K562 (cell line): ENCODE measurements at regions not wholly inside any gene's neighbourhood (a gene's known extent, or its start where the extent isn't known, plus 50 kb on each side); places are given as distances from the start of the nearest gene placed in this dataset.

Experiments
- ATAC-seq: fragments of 200-7000 bp; cut with Tn5 transposase; 3 replicates; pipeline ENCODE4 v1.9.1; 2020; ENCODE audit warnings: moderate library complexity
- BruUV-seq: library from RNA; stranded (reverse); fragments of 400-500 nt; replicated peaks from 2 replicates; lab custom pipeline; 2021; lab: Mats Ljungman, UMichigan
- CTCF ChIA-PET: fragments of 300-600 bp; formaldehyde crosslinking; extraction: SDS; loops from one replicate; lab custom pipeline; 2021; ENCODE audit warnings: low intra/inter-chr PET ratio; lab: Yijun Ruan, JAX
- POLR2A ChIA-PET: fragments of 300-600, 350-650 bp; sonication (Branson Sonifier 250); formaldehyde crosslinking; extraction: SDS; loops from one replicate; lab custom pipeline; 2021; ENCODE audit warnings: antibody characterized with exemption, inconsistent platforms; lab: Yijun Ruan, JAX
- DNase-seq, 4 experiments: peaks; one replicate each; pipeline versions ENCODE4 v3.0.0 to v3.0.0-alpha.2; 2011 to 2018; ENCODE audit warnings: low spot score in 3 of 4, mixed read lengths in 3 of 4; ENCODE audit errors: extremely low read depth in 1 of 4
- FAIRE-seq: peaks from 2 replicates; lab custom pipeline; 2011; peaks lifted over from hg19 to GRCh38; lab: Jason Lieb, UNC
- H2AFZ ChIP-seq: 2 replicates; pipeline ENCODE4 v1.6.0; 2011; ENCODE audit warnings: low read depth, low read length, control low read depth, inconsistent platforms
- H3K27ac ChIP-seq: fragments of 200-600 bp; 3 replicates; pipeline ENCODE4 v1.8.0; 2011; ENCODE audit warnings: low read depth, mild to moderate bottlenecking, control low read depth, inconsistent platforms, low read length, moderate library complexity, mixed read lengths; ENCODE audit errors: extremely low read depth
- H3K27me3 ChIP-seq, 2 experiments: fragments of 300-600 bp in 1 of 2; 2 replicates in 1 of 2; 3 replicates in 1 of 2; pipeline versions ENCODE4 v1.6.0 to v1.8.0; 2011; ENCODE audit warnings: inconsistent platforms in 2 of 2, low read length in 2 of 2, mild to moderate bottlenecking in 1 of 2, mixed read lengths in 1 of 2, moderate library complexity in 1 of 2; ENCODE audit not compliant: control insufficient read depth in 2 of 2, insufficient read depth in 2 of 2
- H3K36me3 ChIP-seq: fragments of 300-600 bp; 3 replicates; pipeline ENCODE4 v1.8.0; 2011; ENCODE audit warnings: mild to moderate bottlenecking, low read length, inconsistent platforms; ENCODE audit not compliant: control insufficient read depth, insufficient read depth
- H3K4me1 ChIP-seq, 2 experiments: fragments of 200-600 bp in 1 of 2; replicated peaks in 1 of 2; 2 replicates in 1 of 2; 3 replicates in 1 of 2; pipeline versions ENCODE4 v1.5.1 to v1.8.0; 2011; ENCODE audit warnings: inconsistent platforms in 2 of 2, low read length in 2 of 2, mild to moderate bottlenecking in 1 of 2, mixed read lengths in 1 of 2, moderate library complexity in 1 of 2; ENCODE audit not compliant: control insufficient read depth in 2 of 2, insufficient read depth in 2 of 2
- H3K4me2 ChIP-seq: 2 replicates; pipeline ENCODE4 v1.6.1; 2011; ENCODE audit warnings: low read length, control low read depth, inconsistent platforms, mixed read lengths; ENCODE audit not compliant: insufficient read depth
- H3K4me3 ChIP-seq: fragments of 200-600 bp; sonication (generic), shearing (Covaris generic); 2 replicates; pipeline ENCODE4 v1.5.1; 2016; ENCODE audit warnings: control low read depth, inconsistent platforms
- H3K79me2 ChIP-seq: fragments of 200-600 bp; 3 replicates; pipeline ENCODE4 v1.8.0; 2011; ENCODE audit warnings: low read length, inconsistent platforms; ENCODE audit not compliant: control insufficient read depth, insufficient read depth
- H3K9ac ChIP-seq, 2 experiments: 2 replicates each; pipeline versions ENCODE4 v1.6.0 to v1.6.1; 2011; ENCODE audit warnings: low read depth in 2 of 2, low read length in 2 of 2, control low read depth in 1 of 2, inconsistent platforms in 1 of 2, mild to moderate bottlenecking in 1 of 2, mixed read lengths in 1 of 2; ENCODE audit not compliant: insufficient read depth in 1 of 2
- H3K9me1 ChIP-seq: one replicate; pipeline ENCODE4 v1.6.0; 2011; ENCODE audit warnings: inconsistent platforms, mild to moderate bottlenecking, low read length, moderate library complexity; ENCODE audit not compliant: control insufficient read depth, insufficient read depth
- H3K9me3 ChIP-seq: replicated peaks from 2 replicates; pipeline ENCODE4 v1.5.1; 2011; ENCODE audit warnings: low read depth, low read length, inconsistent platforms; ENCODE audit not compliant: control insufficient read depth, insufficient read depth
- H4K20me1 ChIP-seq: replicated peaks from 2 replicates; pipeline ENCODE4 v1.6.1; 2011; ENCODE audit warnings: low read length, inconsistent platforms, mixed read lengths; ENCODE audit not compliant: control insufficient read depth, insufficient read depth
- ARHGAP35 ChIP-seq: fragments of 450-650 bp; IDR thresholded peaks from 2 replicates; pipeline ENCODE4 v1.6.1; 2018; ENCODE audit not compliant: partially characterized antibody
- BCL6 ChIP-seq: fragments of 250-450 bp; sonication (Bioruptor Pico); IDR thresholded peaks from 2 replicates; pipeline ENCODE4 v1.4.0; 2020
- PRMT5 ChIP-seq: sonication (generic); formaldehyde crosslinking; IDR thresholded peaks from 2 replicates; pipeline ENCODE4 v1.5.0; 2020; ENCODE audit warnings: missing genetic modification reagents
- RBM39 ChIP-seq: fragments of 200-400 bp; formaldehyde crosslinking; optimal IDR thresholded peaks from 2 replicates; pipeline ENCODE3; 2018; ENCODE audit warnings: low read depth, low read length
- RFX7 ChIP-seq: fragments of 250-450 bp; sonication (Bioruptor Pico); IDR thresholded peaks from 2 replicates; pipeline ENCODE4 v1.5.1; 2021; ENCODE audit warnings: mild to moderate bottlenecking
- SREBF2 ChIP-seq: sonication (generic); formaldehyde crosslinking; IDR thresholded peaks from 2 replicates; pipeline ENCODE4 v1.4.0; 2020; ENCODE audit warnings: mild to moderate bottlenecking, missing genetic modification reagents
- SRSF7 ChIP-seq: fragments of 200-400 bp; formaldehyde crosslinking; optimal IDR thresholded peaks from 2 replicates; pipeline ENCODE3; 2017; ENCODE audit warnings: mild to moderate bottlenecking, low read depth, low read length
- ZNF263 ChIP-seq: sonication (generic); formaldehyde crosslinking; IDR thresholded peaks from 2 replicates; pipeline ENCODE4 v1.8.0; 2022; ENCODE audit warnings: mild to moderate bottlenecking, missing genetic modification reagents, borderline replicate concordance
- WGBS: fragments of 100-300 bp; shearing (Covaris generic); methylation state at CpG from one replicate; pipeline ENCODE4 v1.1.6; 2016; ENCODE audit warnings: low coverage, mixed read lengths; ENCODE audit not compliant: insufficient coverage; ENCODE audit errors: missing lambda C conversion rate; 5-methylcytosine and 5-hydroxymethylcytosine counted together
- in situ Hi-C: fragments of 300-500 bp; cut with MboI; formaldehyde crosslinking; loops from 4 replicates; pipeline ENCODE4 v1.15.0; 2018; ENCODE audit warnings: inconsistent platforms, mixed read lengths
- intact Hi-C: fragments of 100-400 bp; cut with micrococcal nuclease; formaldehyde crosslinking; loops from 2 replicates; pipeline ENCODE4 v1.14.2; 2022
- TF ChIP-seq, protein P1 (sequence below): sonication (generic); formaldehyde crosslinking; IDR thresholded peaks from 2 replicates; pipeline ENCODE4 v1.8.1; 2023; ENCODE audit warnings: mild to moderate bottlenecking, missing genetic modification reagents
- TF ChIP-seq, protein P2 (sequence below): fragments of 250-450 bp; sonication (Bioruptor Pico); IDR thresholded peaks from 2 replicates; pipeline ENCODE4 v1.8.0; 2021; ENCODE audit warnings: mild to moderate bottlenecking, moderate library complexity
- TF ChIP-seq, protein P3 (sequence below), 2 experiments: fragments of 450-650 bp; IDR thresholded peaks; 2 replicates each; pipeline ENCODE4 v1.6.1; 2018; ENCODE audit warnings: mild to moderate bottlenecking in 2 of 2, low read depth in 1 of 2; ENCODE audit not compliant: partially characterized antibody in 2 of 2

DNA sequence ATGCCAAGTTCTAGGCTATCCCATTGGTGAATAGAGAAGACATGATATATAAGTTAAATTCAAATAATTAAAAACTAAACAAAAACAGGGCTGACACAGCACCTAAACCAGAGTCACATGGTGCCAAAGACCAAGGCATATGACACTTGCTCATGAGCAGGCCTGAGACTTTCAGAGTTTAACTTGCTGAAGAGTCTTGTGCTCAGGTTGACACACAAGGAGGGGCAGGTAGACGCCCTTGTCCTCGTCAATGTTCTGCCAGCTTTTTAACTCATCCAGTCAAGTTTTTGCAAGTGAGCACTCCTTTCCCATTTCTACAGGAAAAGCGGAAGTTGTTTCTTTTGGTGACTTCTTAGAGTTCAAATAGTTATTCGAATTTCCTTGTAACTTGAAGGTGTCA lies 289.7 kb downstream of the CYRIA start:
- no peaks in the 10 kb centered on the region for H3K9me3 ChIP-seq
- H2AFZ ChIP-seq: no peak overlapping the region
- H3K9me1 ChIP-seq: no peaks in the 10 kb centered on the region
- H3K4me1 ChIP-seq: no peaks in the 10 kb centered on the region
- no peaks in the 10 kb centered on the region for H3K79me2 ChIP-seq
- FAIRE-seq: no peak
- DNase-seq: no peak
- no peak overlapping the region for H3K9ac ChIP-seq
- 0% methylated on average over 4 of the region's 4 CpGs for WGBS
- in situ Hi-C loops (no loop called here), intact Hi-C loops (no loop called here)
- BruUV-seq: no TSS peak
- no peak for TF ChIP-seq PRMT5
- no peak for TF ChIP-seq SREBF2
- TF ChIP-seq, protein P1, sequence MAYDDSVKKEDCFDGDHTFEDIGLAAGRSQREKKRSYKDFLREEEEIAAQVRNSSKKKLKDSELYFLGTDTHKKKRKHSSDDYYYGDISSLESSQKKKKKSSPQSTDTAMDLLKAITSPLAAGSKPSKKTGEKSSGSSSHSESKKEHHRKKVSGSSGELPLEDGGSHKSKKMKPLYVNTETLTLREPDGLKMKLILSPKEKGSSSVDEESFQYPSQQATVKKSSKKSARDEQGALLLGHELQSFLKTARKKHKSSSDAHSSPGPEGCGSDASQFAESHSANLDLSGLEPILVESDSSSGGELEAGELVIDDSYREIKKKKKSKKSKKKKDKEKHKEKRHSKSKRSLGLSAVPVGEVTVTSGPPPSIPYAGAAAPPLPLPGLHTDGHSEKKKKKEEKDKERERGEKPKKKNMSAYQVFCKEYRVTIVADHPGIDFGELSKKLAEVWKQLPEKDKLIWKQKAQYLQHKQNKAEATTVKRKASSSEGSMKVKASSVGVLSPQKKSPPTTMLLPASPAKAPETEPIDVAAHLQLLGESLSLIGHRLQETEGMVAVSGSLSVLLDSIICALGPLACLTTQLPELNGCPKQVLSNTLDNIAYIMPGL (CRISPR knock-in tag): no peak
- TF ChIP-seq SRSF7: no peak
- TF ChIP-seq BCL6 (CRISPR knock-in tag): no peak
- no peak for TF ChIP-seq ZNF263
- TF ChIP-seq, protein P2, sequence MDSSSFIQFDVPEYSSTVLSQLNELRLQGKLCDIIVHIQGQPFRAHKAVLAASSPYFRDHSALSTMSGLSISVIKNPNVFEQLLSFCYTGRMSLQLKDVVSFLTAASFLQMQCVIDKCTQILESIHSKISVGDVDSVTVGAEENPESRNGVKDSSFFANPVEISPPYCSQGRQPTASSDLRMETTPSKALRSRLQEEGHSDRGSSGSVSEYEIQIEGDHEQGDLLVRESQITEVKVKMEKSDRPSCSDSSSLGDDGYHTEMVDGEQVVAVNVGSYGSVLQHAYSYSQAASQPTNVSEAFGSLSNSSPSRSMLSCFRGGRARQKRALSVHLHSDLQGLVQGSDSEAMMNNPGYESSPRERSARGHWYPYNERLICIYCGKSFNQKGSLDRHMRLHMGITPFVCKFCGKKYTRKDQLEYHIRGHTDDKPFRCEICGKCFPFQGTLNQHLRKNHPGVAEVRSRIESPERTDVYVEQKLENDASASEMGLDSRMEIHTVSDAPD (CRISPR knock-in tag): no peak
- TF ChIP-seq, protein P3, sequence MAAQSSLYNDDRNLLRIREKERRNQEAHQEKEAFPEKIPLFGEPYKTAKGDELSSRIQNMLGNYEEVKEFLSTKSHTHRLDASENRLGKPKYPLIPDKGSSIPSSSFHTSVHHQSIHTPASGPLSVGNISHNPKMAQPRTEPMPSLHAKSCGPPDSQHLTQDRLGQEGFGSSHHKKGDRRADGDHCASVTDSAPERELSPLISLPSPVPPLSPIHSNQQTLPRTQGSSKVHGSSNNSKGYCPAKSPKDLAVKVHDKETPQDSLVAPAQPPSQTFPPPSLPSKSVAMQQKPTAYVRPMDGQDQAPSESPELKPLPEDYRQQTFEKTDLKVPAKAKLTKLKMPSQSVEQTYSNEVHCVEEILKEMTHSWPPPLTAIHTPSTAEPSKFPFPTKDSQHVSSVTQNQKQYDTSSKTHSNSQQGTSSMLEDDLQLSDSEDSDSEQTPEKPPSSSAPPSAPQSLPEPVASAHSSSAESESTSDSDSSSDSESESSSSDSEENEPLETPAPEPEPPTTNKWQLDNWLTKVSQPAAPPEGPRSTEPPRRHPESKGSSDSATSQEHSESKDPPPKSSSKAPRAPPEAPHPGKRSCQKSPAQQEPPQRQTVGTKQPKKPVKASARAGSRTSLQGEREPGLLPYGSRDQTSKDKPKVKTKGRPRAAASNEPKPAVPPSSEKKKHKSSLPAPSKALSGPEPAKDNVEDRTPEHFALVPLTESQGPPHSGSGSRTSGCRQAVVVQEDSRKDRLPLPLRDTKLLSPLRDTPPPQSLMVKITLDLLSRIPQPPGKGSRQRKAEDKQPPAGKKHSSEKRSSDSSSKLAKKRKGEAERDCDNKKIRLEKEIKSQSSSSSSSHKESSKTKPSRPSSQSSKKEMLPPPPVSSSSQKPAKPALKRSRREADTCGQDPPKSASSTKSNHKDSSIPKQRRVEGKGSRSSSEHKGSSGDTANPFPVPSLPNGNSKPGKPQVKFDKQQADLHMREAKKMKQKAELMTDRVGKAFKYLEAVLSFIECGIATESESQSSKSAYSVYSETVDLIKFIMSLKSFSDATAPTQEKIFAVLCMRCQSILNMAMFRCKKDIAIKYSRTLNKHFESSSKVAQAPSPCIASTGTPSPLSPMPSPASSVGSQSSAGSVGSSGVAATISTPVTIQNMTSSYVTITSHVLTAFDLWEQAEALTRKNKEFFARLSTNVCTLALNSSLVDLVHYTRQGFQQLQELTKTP (IDR thresholded peaks at IDR 0.05; ENCODE audit: low read depth in 1 of 2, partially characterized antibody in 2 of 2): no peak
- no peak for TF ChIP-seq RBM39
- no peak for TF ChIP-seq RFX7
- no peak for TF ChIP-seq ARHGAP35
- H4K20me1 ChIP-seq: no peaks in the 10 kb centered on the region
- H3K27me3 ChIP-seq: no peaks in the 10 kb centered on the region
- no peak overlapping the region for H3K27ac ChIP-seq
- no peak for ATAC-seq
- H3K4me3 ChIP-seq: no peak overlapping the region
- POLR2A ChIA-PET: no interaction called here
- CTCF ChIA-PET: no interaction called here
- no peak overlapping the region for H3K4me2 ChIP-seq
- H3K36me3 ChIP-seq: no peaks in the 10 kb centered on the region
